ENCODE measurements at regions not wholly inside any gene's neighbourhood (a gene's known extent, or its start where the extent isn't known, plus 50 kb on each side); places are given as distances from the start of the nearest gene placed in this dataset.

DNA sequence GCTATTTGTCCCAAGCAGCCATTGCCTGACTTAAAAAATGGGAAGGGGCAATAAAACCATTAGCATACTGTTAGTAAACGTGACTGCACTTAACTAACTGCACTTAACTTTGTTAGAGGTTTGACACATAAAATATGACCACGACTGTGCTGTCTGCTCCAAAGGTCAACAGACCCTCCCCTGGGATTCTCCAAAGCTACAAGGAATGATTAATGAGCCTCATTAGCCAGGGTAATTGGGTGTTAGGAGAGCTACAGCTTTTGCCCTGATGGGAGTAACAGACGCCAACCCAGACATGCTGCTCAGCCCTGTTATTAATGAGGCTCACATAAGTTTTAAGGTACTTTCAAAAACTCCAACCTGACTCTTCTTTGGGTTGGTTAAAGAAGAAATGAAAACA is 129.4 kb upstream of the PLPP4 start:
- TF ChIP-seq, protein P1, sequence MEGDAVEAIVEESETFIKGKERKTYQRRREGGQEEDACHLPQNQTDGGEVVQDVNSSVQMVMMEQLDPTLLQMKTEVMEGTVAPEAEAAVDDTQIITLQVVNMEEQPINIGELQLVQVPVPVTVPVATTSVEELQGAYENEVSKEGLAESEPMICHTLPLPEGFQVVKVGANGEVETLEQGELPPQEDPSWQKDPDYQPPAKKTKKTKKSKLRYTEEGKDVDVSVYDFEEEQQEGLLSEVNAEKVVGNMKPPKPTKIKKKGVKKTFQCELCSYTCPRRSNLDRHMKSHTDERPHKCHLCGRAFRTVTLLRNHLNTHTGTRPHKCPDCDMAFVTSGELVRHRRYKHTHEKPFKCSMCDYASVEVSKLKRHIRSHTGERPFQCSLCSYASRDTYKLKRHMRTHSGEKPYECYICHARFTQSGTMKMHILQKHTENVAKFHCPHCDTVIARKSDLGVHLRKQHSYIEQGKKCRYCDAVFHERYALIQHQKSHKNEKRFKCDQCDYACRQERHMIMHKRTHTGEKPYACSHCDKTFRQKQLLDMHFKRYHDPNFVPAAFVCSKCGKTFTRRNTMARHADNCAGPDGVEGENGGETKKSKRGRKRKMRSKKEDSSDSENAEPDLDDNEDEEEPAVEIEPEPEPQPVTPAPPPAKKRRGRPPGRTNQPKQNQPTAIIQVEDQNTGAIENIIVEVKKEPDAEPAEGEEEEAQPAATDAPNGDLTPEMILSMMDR (IDR thresholded peaks at IDR 0.05; ENCODE audit: low read depth, low read length) = no peak
- peaks cover 5% of the 10 kb centered on the region; the same call in 1 of the 2 replicates for H3K4me1 ChIP-seq
- no peaks in the 10 kb centered on the region for H3K9me3 ChIP-seq
- no peak overlapping the region for H3K4me3 ChIP-seq (ENCODE audit: low read depth, low read length)
- H3K27me3 ChIP-seq = no peaks in the 10 kb centered on the region
- no peak for DNase-seq
- no peaks in the 10 kb centered on the region for H3K36me3 ChIP-seq

GRCh38 chr10:120328647-120329046 is 128.4 kb upstream of the PLPP4 start:
- DNase-seq = no peak
- no peak overlapping the region for H3K4me3 ChIP-seq (ENCODE audit: low read depth, low read length)
- no peaks in the 10 kb centered on the region for H3K27me3 ChIP-seq
- TF ChIP-seq, protein P1 (IDR thresholded peaks at IDR 0.05; ENCODE audit: low read depth, low read length) = no peak
- H3K9me3 ChIP-seq = no peaks in the 10 kb centered on the region
- peaks cover 5% of the 10 kb centered on the region; the same call in 1 of the 2 replicates for H3K4me1 ChIP-seq
- no peaks in the 10 kb centered on the region for H3K36me3 ChIP-seq

DNA sequence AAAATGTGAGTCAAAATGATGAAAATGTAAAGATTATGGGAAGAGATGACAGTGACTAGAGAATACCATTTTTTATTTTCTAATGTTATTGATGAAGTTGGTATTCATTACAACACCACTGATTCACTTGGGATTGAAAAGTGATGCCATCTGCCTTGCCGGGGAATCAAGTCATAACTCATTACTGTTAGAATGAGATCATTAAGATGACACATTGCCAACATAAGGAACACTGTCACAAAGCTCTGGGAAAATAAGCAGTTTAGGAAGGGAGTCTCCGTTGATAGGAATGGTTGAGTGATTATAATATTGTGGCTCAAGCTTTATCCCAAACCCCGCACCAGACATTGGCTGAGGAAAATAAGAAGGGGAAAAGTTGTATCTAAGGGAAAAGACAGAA is 121.5 kb upstream of the PLPP4 start:
- Histone ChIP-seq H3K4me1 (no peaks in the 10 kb centered on the region), H3K9me3 (no peaks in the 10 kb centered on the region), H3K36me3 (no peaks in the 10 kb centered on the region), H3K4me3 (ENCODE audit: low read depth, low read length) (no peak overlapping the region), H3K27me3 (no peaks in the 10 kb centered on the region)
- DNase-seq = no peak
- TF ChIP-seq, protein P1 (IDR thresholded peaks at IDR 0.05; ENCODE audit: low read depth, low read length) = no peak

- H3K4me1 ChIP-seq = no peaks in the 10 kb centered on the region
- H3K4me3 ChIP-seq (ENCODE audit: low read depth, low read length) = no peak overlapping the region
- no peak for DNase-seq
- TF ChIP-seq, protein P1 (IDR thresholded peaks at IDR 0.05; ENCODE audit: low read depth, low read length) = no peak
- no peaks in the 10 kb centered on the region for H3K9me3 ChIP-seq
- H3K27me3 ChIP-seq = no peaks in the 10 kb centered on the region
- H3K36me3 ChIP-seq = no peaks in the 10 kb centered on the region
Observed at GRCh38 chr10:120336306-120336910, 120.6 kb upstream of the PLPP4 start.

- H3K9me3 ChIP-seq = no peaks in the 10 kb centered on the region
- TF ChIP-seq, protein P1 (IDR thresholded peaks at IDR 0.05; ENCODE audit: low read depth, low read length) = peak; percentile 92
- peak; percentile 62 for DNase-seq
- H3K4me1 ChIP-seq = no peaks in the 10 kb centered on the region
- H3K27me3 ChIP-seq = no peaks in the 10 kb centered on the region
- no peak overlapping the region for H3K4me3 ChIP-seq (ENCODE audit: low read depth, low read length)
- no peaks in the 10 kb centered on the region for H3K36me3 ChIP-seq
Observed at GRCh38 chr10:120336911-120337540, 120.0 kb upstream of the PLPP4 start.

DNA sequence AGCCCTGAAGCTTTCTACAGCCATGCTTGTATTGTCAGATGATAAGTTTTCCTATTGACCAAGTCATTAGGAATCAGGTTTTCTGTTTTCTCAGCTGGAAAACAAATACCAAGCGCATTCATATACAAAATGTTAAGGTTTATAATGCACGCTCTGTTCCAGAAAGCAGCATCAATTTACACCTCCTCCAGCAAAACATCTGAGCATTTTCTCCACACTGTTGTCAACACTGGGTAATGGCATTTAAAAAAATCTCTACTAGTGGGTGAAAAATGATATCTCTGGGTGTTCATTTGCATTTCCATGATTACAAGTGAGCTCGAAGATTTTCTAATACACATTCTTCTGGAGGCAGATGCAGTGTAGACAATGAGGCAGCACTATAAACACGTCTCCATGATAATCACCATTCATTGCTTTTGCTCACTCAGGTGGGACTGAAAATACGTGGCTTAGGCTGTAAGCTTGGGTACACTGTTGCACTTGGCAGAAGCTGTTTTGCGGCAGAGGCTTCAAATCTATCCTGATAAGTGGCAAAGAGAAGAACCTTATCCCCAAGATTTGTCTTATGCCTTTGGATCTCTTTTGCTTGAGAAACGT is 114.8 kb upstream of the PLPP4 start:
- TF ChIP-seq, protein P1 (IDR thresholded peaks at IDR 0.05; ENCODE audit: low read depth, low read length) = no peak
- H3K27me3 ChIP-seq = no peaks in the 10 kb centered on the region
- no peak for DNase-seq
- no peaks in the 10 kb centered on the region for H3K9me3 ChIP-seq
- H3K4me1 ChIP-seq = no peaks in the 10 kb centered on the region
- H3K4me3 ChIP-seq (ENCODE audit: low read depth, low read length) = no peak overlapping the region
- H3K36me3 ChIP-seq = no peaks in the 10 kb centered on the region
